ENCODE measurements at regions not wholly inside any gene's neighbourhood (a gene's known extent, or its start where the extent isn't known, plus 50 kb on each side); places are given as distances from the start of the nearest gene placed in this dataset.

DNA sequence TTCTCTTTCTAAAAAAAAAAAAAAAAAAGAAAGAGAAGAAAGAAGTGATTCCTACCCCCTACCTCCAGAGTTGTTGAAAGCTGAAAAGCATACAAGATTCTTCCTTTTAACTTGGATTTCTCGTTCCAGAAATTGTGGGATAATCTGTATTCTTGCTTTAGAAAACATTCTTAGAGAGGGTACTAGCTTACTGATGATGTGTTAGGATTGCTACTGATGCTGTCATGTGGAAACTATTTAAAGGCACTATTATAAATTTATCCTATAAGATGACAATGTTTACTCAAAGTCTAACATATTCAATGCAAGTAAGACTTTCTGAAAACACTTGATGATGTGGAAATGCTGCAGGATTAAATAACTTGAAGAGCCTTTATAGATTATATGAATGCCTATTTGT, 204.0 kb upstream of the PUDP start:
- TF ChIP-seq, protein P1, sequence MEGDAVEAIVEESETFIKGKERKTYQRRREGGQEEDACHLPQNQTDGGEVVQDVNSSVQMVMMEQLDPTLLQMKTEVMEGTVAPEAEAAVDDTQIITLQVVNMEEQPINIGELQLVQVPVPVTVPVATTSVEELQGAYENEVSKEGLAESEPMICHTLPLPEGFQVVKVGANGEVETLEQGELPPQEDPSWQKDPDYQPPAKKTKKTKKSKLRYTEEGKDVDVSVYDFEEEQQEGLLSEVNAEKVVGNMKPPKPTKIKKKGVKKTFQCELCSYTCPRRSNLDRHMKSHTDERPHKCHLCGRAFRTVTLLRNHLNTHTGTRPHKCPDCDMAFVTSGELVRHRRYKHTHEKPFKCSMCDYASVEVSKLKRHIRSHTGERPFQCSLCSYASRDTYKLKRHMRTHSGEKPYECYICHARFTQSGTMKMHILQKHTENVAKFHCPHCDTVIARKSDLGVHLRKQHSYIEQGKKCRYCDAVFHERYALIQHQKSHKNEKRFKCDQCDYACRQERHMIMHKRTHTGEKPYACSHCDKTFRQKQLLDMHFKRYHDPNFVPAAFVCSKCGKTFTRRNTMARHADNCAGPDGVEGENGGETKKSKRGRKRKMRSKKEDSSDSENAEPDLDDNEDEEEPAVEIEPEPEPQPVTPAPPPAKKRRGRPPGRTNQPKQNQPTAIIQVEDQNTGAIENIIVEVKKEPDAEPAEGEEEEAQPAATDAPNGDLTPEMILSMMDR (IDR thresholded peaks at IDR 0.05) = no peak
- TF ChIP-seq POLR2A (IDR thresholded peaks at IDR 0.05) (no peak), POLR2AphosphoS5 (IDR thresholded peaks at IDR 0.05) (no peak)
